Activated CD4-positive, alpha-beta memory T cell treated with anti-CD3 and anti-CD28 coated beads for 36 hours (primary cell): ENCODE measurements at regions not wholly inside any gene's neighbourhood (a gene's known extent, or its start where the extent isn't known, plus 50 kb on each side); places are given as distances from the start of the nearest gene placed in this dataset.

Source experiments
- CTCF ChIA-PET: fragments of 350-600 bp; sonication (Branson Sonifier 250); formaldehyde crosslinking; loops from one replicate; lab custom pipeline; 2021; ENCODE audit warnings: antibody characterized with exemption, inconsistent platforms; lab: Charles Lee
- POLR2A ChIA-PET: fragments of 350-600 bp; sonication (Branson Sonifier 250); formaldehyde crosslinking; loops from one replicate; lab custom pipeline; 2021; ENCODE audit warnings: antibody characterized with exemption; lab: Charles Lee
- DNase-seq: peaks from one replicate; pipeline ENCODE4 v3.0.0-alpha.2; 2020
- H3K27ac Mint-ChIP-seq: one replicate; pipeline ENCODE4 v1.8.0; 2021; ENCODE audit warnings: mixed read lengths
- H3K27me3 Mint-ChIP-seq: one replicate; pipeline ENCODE4 v1.8.0; 2021; ENCODE audit warnings: mixed read lengths
- H3K36me3 Mint-ChIP-seq: one replicate; pipeline ENCODE4 v1.8.0; 2021; ENCODE audit warnings: mixed read lengths
- H3K4me1 Mint-ChIP-seq: one replicate; pipeline ENCODE4 v1.8.0; 2021; ENCODE audit warnings: low read depth, mixed read lengths
- H3K4me3 Mint-ChIP-seq: one replicate; pipeline ENCODE4 v1.8.0; 2021; ENCODE audit warnings: mild to moderate bottlenecking, mixed read lengths
- H3K9me3 Mint-ChIP-seq: one replicate; pipeline ENCODE4 v1.8.0; 2021; ENCODE audit warnings: mixed read lengths
- intact Hi-C: fragments of 100-400 bp; cut with micrococcal nuclease; formaldehyde crosslinking; loops from one replicate; pipeline ENCODE4 v1.15.1; 2023

DNA sequence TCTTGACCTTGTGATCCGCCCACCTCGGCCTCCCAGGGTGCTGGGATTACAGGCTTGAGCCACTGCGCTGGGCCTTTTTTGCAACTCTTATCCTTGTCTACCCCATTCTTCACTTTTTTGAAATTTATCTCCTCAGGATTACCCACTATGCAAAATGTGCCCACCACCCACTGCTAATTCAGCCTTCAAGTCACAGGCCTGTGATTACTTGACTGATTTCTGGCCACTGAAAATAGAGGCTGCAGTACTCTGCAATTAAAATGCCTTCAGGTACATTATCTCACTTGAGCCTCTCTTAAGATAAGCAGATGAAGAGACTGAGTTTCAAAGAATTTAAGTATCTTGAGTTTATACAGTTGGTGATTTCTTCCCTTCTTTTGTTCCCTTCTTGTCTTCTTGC, 112.4 kb upstream of the SPATA31D4 start:
- DNase-seq: no peak
- POLR2A ChIA-PET: no interaction called here
- Mint-ChIP-seq H3K27me3 (no peaks in the 10 kb centered on the region), H3K4me1 (peaks cover 11% of the 10 kb centered on the region), H3K36me3 (no peaks in the 10 kb centered on the region), H3K27ac (no peak overlapping the region), H3K9me3 (no peaks in the 10 kb centered on the region), H3K4me3 (no peak overlapping the region)
- intact Hi-C loops: no loop called here
- CTCF ChIA-PET: no interaction called here

DNA sequence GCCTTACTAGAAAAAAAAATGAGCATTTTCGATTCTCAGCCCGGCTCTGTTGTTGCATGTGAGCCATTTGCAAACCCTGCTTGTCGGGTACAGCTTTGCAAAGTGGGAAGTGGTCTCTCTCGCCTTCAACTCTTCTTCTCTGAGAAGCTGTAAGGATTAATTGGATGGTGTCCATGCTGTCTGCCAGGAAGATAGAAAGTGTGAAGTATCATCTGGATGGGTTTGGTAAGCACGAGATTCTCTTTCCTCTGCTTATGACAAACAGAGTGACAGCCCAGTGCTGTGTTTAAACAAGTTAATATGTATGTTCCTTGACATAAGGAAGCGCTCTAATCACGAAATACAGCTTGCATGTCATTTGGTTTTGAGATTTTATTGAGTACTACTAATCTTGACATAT, 109.1 kb upstream of the SPATA31D4 start:
- Mint-ChIP-seq H3K36me3 (no peaks in the 10 kb centered on the region), H3K27ac (no peak overlapping the region), H3K9me3 (no peaks in the 10 kb centered on the region), H3K4me1 (peaks cover 11% of the 10 kb centered on the region), H3K4me3 (no peak overlapping the region), H3K27me3 (no peaks in the 10 kb centered on the region)
- ChIA-PET CTCF (no interaction called here), POLR2A (no interaction called here)
- DNase-seq: no peak
- intact Hi-C loops: no loop called here

DNA sequence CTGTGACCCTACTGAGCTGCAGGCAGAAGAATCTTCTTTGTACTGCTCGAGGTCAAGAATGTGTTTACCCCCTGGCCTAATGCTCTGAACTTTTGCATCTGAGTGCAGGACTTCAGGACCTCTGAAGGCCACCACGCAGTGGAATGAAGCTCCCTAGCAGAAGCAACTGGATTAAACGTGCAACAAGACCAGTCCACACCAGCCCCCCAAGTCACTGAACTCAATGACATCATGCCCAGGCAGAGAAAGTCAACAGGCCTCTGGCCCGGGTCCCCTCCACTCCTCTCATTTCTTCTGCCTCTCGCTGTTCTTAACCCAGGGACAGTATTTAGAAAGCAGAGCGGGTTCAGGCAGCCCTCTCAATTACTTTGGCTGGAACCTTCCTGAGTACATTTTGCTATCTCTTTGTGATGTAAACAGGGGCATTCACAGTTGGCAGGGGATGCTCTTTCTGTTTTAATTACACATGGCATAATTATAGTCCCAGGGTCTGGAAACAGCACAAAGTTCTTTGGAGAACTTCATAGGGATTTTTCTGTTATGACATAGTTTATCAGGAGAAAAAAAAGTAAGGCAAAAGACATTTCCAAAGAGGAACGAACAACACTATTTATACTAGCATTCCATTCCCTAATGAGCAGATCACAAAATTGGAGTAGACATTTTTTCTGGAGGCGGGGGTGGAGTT, 108.2 kb upstream of the SPATA31D4 start:
- H3K36me3 Mint-ChIP-seq: no peaks in the 10 kb centered on the region
- ChIA-PET CTCF (no interaction called here), POLR2A (no interaction called here)
- intact Hi-C loops: no loop called here
- no peaks in the 10 kb centered on the region for H3K27me3 Mint-ChIP-seq
- peaks cover 3% of the 10 kb centered on the region for H3K4me1 Mint-ChIP-seq
- H3K4me3 Mint-ChIP-seq: no peak overlapping the region
- no peak overlapping the region for H3K27ac Mint-ChIP-seq
- H3K9me3 Mint-ChIP-seq: no peaks in the 10 kb centered on the region
- DNase-seq: no peak

DNA sequence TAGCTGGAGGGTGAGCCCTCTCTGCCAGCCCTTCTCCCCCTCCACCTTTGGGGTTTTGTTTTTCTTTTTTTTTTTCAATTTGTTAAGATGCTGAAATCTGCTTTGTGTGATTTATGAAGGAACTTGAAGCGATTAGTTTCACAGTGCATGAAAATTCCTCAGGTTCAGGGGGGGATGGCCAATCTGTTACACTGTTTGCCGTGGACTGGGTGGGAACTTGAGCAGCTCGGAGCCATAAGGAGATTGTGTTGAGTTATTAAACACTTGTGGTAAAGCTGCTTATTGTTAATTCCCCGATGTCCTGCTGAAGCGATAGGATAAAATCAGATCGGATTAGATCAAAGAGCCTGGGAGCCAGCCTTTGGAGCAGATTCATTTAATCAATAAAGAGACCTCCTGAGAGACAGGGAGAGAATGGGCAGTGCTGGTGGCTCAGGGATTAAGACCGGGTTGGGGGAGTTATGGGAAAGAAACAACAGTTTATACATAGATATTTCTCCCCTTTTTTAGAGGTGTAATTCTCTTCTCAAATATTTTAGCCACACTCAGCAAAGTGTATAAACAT, 105.8 kb upstream of the SPATA31D4 start:
- ChIA-PET CTCF (no interaction called here), POLR2A (no interaction called here)

DNA sequence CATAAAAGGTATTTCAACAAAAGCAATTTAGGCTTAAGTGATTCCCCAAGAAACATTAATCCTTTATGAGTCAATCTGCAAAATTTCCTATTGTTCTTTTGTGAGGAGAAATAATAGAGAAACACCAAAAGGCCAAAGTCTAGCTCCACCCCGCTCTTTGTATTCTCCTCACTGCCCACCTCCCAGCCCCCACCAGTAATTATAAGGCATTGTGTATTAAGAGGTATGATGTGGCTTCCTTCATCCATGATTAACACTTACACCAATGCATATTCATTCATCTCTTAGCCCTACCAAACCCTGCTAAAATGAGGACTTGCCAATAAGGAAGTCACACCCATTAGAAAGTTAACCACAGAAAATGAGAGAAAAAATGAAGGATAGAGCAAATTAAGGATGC, 105.3 kb upstream of the SPATA31D4 start:
- intact Hi-C loops: no loop called here
- POLR2A ChIA-PET: no interaction called here
- no peaks in the 10 kb centered on the region for H3K9me3 Mint-ChIP-seq
- H3K4me3 Mint-ChIP-seq: no peak overlapping the region
- H3K4me1 Mint-ChIP-seq: no peaks in the 10 kb centered on the region
- CTCF ChIA-PET: no interaction called here
- H3K27ac Mint-ChIP-seq: no peak overlapping the region
- DNase-seq: no peak
- no peaks in the 10 kb centered on the region for H3K27me3 Mint-ChIP-seq
- no peaks in the 10 kb centered on the region for H3K36me3 Mint-ChIP-seq

More for the DNA sequence above, 105.8 kb upstream of the SPATA31D4 start:
- no peak overlapping the region for H3K4me3 Mint-ChIP-seq
- H3K27me3 Mint-ChIP-seq: no peaks in the 10 kb centered on the region
- no peaks in the 10 kb centered on the region for H3K4me1 Mint-ChIP-seq
- intact Hi-C loops: no loop called here
- H3K27ac Mint-ChIP-seq: no peak overlapping the region
- no peaks in the 10 kb centered on the region for H3K36me3 Mint-ChIP-seq
- DNase-seq: no peak
- H3K9me3 Mint-ChIP-seq: no peaks in the 10 kb centered on the region

DNA sequence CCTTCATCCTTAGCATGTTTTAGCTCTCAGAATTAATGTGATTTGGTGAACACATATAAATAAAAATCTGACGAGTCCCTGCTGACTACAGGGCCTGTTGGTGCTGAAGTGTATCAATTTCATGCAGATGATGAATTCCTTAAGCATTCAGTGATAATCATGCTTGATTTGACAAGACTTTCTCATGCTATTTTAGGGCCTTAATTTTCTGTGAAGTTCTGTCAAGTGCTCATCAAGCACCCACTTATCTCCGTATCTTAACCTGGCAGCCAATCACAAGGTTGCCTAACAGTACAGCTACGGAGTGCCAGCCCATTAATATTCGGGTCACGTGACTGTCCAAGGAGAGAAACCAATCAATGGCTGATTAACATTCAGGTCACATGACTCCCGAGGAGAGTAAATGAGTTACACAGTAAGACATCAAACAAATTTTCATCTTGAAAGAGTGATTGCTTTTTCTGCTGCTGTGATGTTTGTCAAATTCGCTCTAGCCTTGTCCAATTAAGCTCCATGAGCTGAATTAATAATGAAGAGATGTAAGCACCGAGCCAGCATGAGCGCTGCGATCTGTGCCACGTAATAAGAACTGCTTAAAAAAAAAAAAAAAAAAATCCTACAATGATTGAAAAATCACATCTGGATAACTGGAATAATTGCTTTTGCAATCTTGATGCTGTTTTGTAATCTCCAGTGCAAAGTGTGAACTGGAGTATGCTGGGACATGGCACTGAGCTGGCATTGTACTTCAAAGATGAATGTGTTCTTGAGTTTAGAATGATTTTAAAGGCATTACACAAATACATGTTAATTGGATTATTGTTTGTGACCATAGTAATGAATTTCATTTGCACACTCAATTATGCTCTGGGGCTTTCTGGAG, 104.3 kb upstream of the SPATA31D4 start:
- no peak for DNase-seq
- H3K27me3 Mint-ChIP-seq: no peaks in the 10 kb centered on the region
- CTCF ChIA-PET: no interaction called here

DNA sequence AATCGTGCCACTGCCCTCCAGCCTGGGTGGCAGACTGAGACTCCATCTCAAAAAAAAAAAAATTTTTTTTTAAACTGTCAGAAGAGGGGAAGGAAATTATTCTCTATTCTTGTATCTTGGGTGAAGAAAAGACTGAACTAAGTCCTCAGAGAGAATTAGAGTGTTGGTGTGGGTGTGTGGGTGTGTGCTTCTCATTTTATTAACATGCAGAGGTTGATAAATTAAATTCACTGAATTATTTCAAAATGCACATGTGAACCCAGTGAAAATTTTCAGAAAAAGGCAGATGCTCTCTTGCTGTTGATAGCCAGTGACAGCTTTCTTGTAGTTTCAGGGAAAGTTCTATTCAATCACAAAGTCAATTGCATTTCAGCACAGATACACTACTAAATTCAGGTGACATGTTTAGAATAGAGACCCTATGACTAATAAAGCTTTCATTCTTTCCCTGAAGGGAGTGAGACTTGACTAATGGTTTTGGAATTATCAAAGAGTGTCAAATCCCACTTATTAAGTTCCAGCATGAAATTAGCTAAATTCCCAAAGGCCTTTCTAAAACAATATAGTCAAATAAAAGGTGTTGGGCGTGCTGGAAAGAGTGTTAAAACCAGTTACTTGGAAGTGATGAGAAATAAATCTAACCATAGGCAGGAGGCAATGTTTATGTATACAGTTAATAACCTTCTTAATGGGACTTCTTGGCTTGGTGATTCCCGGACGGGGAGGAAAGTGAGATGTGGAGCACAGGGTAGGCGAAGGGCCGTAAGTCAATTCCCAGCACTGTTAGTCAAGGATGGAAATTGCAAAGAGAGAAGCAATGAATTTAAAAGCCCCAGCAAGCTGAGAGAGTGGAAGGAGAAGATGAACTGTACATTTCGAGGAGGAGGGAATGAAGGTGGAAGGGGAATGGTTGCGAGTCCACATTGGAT, 103.2 kb upstream of the SPATA31D4 start:
- ChIA-PET CTCF (no interaction called here), POLR2A (no interaction called here)
- H3K4me3 Mint-ChIP-seq: no peak overlapping the region
- DNase-seq: no peak
- no peaks in the 10 kb centered on the region for H3K4me1 Mint-ChIP-seq
- no peaks in the 10 kb centered on the region for H3K27me3 Mint-ChIP-seq
- H3K36me3 Mint-ChIP-seq: no peaks in the 10 kb centered on the region
- no peaks in the 10 kb centered on the region for H3K9me3 Mint-ChIP-seq
- no peak overlapping the region for H3K27ac Mint-ChIP-seq
- intact Hi-C loops: no loop called here

More for the DNA sequence above, 104.3 kb upstream of the SPATA31D4 start:
- no peaks in the 10 kb centered on the region for H3K36me3 Mint-ChIP-seq
- POLR2A ChIA-PET: no interaction called here
- no peak overlapping the region for H3K27ac Mint-ChIP-seq
- no peaks in the 10 kb centered on the region for H3K4me1 Mint-ChIP-seq
- H3K4me3 Mint-ChIP-seq: no peak overlapping the region
- H3K9me3 Mint-ChIP-seq: no peaks in the 10 kb centered on the region
- intact Hi-C loops: no loop called here

DNA sequence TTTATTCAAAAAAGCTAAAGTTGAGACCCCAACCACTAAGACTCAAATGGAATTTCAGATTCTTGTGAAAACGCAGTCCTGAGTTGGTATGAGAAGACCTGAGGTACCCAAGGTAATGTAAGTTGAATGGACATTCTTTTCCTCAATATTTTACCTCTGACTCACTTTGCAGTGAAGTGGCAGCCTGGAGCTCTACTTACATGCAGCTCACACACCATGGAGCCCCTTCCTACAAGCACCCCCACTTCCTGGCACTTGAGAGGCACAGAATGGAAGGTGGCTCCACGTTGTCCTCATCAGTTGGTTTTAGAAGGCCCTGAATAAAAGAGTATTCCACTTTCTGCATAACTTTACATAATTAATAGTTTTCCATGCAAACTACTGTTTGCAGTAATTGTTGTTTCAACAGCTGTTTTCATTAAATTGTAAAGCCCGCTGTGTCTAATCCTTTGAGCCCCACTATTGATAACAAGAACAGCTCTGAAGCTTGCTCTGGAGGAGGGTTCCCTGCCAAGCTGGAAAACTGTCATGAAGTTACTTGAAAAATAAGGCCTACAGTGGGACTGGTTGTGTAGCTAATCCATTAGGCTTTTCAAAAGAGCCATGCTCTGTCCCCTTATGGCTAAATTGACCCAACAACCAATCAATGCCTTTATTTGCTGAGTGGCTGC, 102.2 kb upstream of the SPATA31D4 start:
- H3K36me3 Mint-ChIP-seq: no peaks in the 10 kb centered on the region
- ChIA-PET CTCF (no interaction called here), POLR2A (no interaction called here)
- H3K27me3 Mint-ChIP-seq: no peaks in the 10 kb centered on the region
- no peak for DNase-seq
- intact Hi-C loops: no loop called here
- no peaks in the 10 kb centered on the region for H3K9me3 Mint-ChIP-seq
- no peaks in the 10 kb centered on the region for H3K4me1 Mint-ChIP-seq
- no peak overlapping the region for H3K27ac Mint-ChIP-seq
- no peak overlapping the region for H3K4me3 Mint-ChIP-seq

DNA sequence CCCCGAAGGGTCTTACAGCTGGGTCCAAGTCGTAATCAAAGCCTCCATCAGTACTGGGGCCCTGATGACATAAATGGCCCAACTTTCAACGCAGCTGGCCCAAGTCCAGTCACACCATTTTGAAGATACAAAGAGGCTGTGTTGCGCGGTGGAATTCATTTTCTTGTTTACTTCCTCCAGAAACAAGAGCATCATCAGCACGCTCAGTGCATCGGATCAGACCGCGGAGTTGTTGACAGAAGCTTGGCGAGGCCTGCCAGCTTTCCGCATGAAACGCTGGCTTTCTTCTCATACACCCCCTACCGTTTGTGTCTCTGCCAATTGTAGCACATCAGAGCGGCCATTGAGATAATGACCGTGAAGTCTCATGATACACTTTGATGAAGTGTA, 101.7 kb upstream of the SPATA31D4 start:
- ChIA-PET CTCF (no interaction called here), POLR2A (no interaction called here)
- intact Hi-C loops: no loop called here
- Mint-ChIP-seq H3K4me3 (no peak overlapping the region), H3K36me3 (no peaks in the 10 kb centered on the region), H3K27me3 (no peaks in the 10 kb centered on the region), H3K9me3 (no peaks in the 10 kb centered on the region), H3K27ac (no peak overlapping the region), H3K4me1 (no peaks in the 10 kb centered on the region)
- DNase-seq: no peak

DNA sequence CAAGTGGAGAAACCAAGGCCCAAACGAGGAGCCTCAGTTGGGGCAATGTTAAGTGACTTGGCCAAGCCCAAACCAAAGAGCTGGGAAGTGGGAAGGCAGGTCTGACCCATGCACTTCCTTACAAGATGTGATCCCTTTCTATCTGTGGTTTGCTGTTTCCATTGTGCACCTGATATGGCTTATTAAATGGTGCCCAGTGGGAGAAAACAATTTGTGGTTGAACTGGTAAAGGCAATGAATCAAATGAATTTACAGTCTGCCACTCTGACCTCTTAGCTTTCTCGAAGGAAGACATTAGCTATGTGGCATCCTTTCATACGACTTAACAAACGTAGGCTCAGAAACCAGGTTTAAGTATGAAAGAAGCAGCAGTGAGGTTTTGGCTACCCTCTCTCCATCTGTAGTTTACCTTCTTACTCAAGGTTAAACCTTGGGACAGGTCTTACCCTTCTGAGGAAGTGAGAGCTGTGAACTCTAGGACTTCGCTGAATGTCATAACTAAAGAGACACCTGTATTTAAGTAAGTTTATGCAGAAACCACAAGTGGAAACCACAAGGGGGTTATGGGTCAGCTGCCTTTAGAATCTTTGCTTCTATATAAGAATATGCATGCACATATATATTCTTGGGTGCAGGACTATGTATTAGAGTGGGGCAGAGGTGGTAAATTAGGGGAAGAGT, 100.5 kb upstream of the SPATA31D4 start:
- H3K36me3 Mint-ChIP-seq: no peaks in the 10 kb centered on the region
- no peak overlapping the region for H3K27ac Mint-ChIP-seq
- no peak for DNase-seq
- no peaks in the 10 kb centered on the region for H3K27me3 Mint-ChIP-seq
- no peak overlapping the region for H3K4me3 Mint-ChIP-seq
- H3K9me3 Mint-ChIP-seq: no peaks in the 10 kb centered on the region
- ChIA-PET CTCF (no interaction called here), POLR2A (no interaction called here)
- intact Hi-C loops: no loop called here
- H3K4me1 Mint-ChIP-seq: no peaks in the 10 kb centered on the region

DNA sequence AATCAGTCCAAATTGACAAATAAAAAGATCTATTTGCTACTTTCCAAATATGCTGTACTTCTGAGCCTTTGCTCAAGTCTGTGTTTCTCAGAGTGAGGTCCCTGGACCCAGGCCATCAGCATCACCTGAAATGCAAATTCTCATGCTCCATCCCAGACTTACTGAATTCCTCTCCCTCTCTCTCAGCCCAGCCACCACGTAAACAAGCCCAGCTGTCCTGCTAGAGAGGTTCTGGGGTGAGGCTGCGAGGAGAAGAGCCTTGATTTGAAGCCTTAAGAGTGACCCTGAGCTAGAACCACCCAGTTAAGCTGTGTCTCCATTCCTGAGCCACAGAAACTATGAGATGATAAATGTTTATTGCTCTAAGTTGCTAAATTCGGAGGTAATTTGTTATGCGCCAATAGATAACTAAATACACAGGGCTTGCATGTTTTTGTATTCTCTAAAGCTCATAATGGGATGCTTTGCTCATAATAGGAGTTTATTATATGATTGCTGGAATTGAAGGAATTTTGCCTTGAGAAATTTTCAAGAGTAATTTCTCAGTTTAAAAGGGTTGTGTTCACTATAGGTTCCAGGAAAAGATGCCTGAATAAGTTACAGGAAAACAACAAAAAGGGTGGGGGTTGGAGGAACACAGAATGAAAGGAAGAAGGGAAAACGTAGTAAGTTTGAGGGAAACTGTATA, 98.9 kb upstream of the SPATA31D4 start:
- intact Hi-C loops: no loop called here
- no peaks in the 10 kb centered on the region for H3K36me3 Mint-ChIP-seq
- no peaks in the 10 kb centered on the region for H3K4me1 Mint-ChIP-seq
- no peaks in the 10 kb centered on the region for H3K27me3 Mint-ChIP-seq
- H3K4me3 Mint-ChIP-seq: no peak overlapping the region
- ChIA-PET POLR2A (no interaction called here), CTCF (no interaction called here)
- no peak overlapping the region for H3K27ac Mint-ChIP-seq
- no peak for DNase-seq
- no peaks in the 10 kb centered on the region for H3K9me3 Mint-ChIP-seq
